Transverse colon (tissue), 3 donors: ENCODE measurements at regions not wholly inside any gene's neighbourhood (a gene's known extent, or its start where the extent isn't known, plus 50 kb on each side); places are given as distances from the start of the nearest gene placed in this dataset.

Experiments
- POLR2A ChIP-seq: fragments of 450-650 bp; IDR thresholded peaks from one replicate; pipeline ENCODE4 v1.6.1; 2016; ENCODE audit warnings: antibody characterized with exemption, mild to moderate bottlenecking, moderate library complexity
- TF ChIP-seq, protein P1 (sequence below), 5 experiments: fragments of 200-600 bp in 3 of 5; fragments of 450-650 bp in 2 of 5; sonication (generic) in 3 of 5; IDR thresholded peaks; 1 replicate in 2 of 5; 2 replicates in 3 of 5; pipeline ENCODE4 v1.5.1; 2016 to 2017; ENCODE audit warnings: antibody characterized with exemption in 5 of 5, inconsistent platforms in 3 of 5, mild to moderate bottlenecking in 2 of 5, moderate library complexity in 1 of 5

DNA sequence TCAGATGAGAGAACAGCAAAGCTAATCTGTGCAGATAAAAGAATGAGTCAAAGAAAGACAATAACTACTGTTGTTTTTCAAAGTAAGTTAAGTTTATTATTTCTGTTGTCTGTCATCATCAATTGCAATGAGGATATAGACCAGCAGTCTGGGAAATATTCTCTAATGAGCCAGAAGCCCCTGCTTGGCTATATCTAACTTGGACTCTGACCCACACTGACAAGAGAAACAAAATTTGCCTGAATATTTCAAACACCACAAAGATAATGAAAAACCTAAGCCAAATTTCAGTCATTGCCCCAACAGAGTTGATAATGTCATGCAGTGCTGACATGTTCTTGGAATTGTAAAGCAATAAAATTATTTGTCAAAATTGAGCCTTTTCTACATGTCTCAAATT is 115.0 kb upstream of the PRDX4 start:
- TF ChIP-seq, protein P1, sequence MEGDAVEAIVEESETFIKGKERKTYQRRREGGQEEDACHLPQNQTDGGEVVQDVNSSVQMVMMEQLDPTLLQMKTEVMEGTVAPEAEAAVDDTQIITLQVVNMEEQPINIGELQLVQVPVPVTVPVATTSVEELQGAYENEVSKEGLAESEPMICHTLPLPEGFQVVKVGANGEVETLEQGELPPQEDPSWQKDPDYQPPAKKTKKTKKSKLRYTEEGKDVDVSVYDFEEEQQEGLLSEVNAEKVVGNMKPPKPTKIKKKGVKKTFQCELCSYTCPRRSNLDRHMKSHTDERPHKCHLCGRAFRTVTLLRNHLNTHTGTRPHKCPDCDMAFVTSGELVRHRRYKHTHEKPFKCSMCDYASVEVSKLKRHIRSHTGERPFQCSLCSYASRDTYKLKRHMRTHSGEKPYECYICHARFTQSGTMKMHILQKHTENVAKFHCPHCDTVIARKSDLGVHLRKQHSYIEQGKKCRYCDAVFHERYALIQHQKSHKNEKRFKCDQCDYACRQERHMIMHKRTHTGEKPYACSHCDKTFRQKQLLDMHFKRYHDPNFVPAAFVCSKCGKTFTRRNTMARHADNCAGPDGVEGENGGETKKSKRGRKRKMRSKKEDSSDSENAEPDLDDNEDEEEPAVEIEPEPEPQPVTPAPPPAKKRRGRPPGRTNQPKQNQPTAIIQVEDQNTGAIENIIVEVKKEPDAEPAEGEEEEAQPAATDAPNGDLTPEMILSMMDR (IDR thresholded peaks at IDR 0.05), result no peak
- TF ChIP-seq POLR2A, result no peak
